Osteoblast (primary cell): ENCODE measurements at regions not wholly inside any gene's neighbourhood (a gene's known extent, or its start where the extent isn't known, plus 50 kb on each side); places are given as distances from the start of the nearest gene placed in this dataset.

ENCODE experiments used
- DNase-seq: peaks from one replicate; pipeline ENCODE4 v3.0.0; 2011; ENCODE audit warnings: low spot score, mixed read lengths; ENCODE audit not compliant: insufficient read length; ENCODE audit errors: missing footprints
- H2AFZ ChIP-seq: 2 replicates; pipeline ENCODE4 v1.6.0; 2011; ENCODE audit warnings: mild to moderate bottlenecking, low read length
- H3K27ac ChIP-seq: 2 replicates; pipeline ENCODE4 v1.5.1; 2011; ENCODE audit warnings: mild to moderate bottlenecking, low read depth, low read length, moderate library complexity
- H3K27me3 ChIP-seq: 2 replicates; pipeline ENCODE4 v1.6.0; 2012; ENCODE audit warnings: mild to moderate bottlenecking, control low read depth, inconsistent platforms, low read length, moderate library complexity; ENCODE audit not compliant: insufficient read depth
- H3K36me3 ChIP-seq: 2 replicates; pipeline ENCODE4 v1.5.1; 2011; ENCODE audit warnings: mild to moderate bottlenecking, low read length, control low read depth, moderate library complexity; ENCODE audit not compliant: insufficient read depth
- H3K4me1 ChIP-seq: 2 replicates; pipeline ENCODE4 v1.5.1; 2011; ENCODE audit warnings: mild to moderate bottlenecking, low read length, control low read depth, moderate library complexity; ENCODE audit not compliant: insufficient read depth
- H3K4me2 ChIP-seq: 2 replicates; pipeline ENCODE4 v1.6.0; 2011; ENCODE audit warnings: mild to moderate bottlenecking, low read length; ENCODE audit not compliant: insufficient read depth
- H3K4me3 ChIP-seq: fragments of 200-600 bp; sonication (generic); 3 replicates; pipeline ENCODE4 v1.5.1; 2012; ENCODE audit warnings: mild to moderate bottlenecking, low read length, inconsistent platforms; ENCODE audit not compliant: insufficient read depth
- H3K79me2 ChIP-seq: 2 replicates; pipeline ENCODE4 v1.6.0; 2012; ENCODE audit warnings: mild to moderate bottlenecking, low read length, control low read depth, inconsistent platforms; ENCODE audit not compliant: insufficient read depth
- H3K9me3 ChIP-seq: 2 replicates; pipeline ENCODE4 v1.5.1; 2011; ENCODE audit warnings: low read depth, low read length, control low read depth
- H4K20me1 ChIP-seq: 2 replicates; pipeline ENCODE4 v1.6.0; 2012; ENCODE audit warnings: mild to moderate bottlenecking, low read length, control low read depth; ENCODE audit not compliant: insufficient read depth
- CTCF ChIP-seq: IDR thresholded peaks from 2 replicates; pipeline ENCODE4 v1.5.1; 2011; ENCODE audit warnings: mild to moderate bottlenecking, low read depth, low read length, moderate library complexity; ENCODE audit errors: extremely low read depth

- no peaks in the 10 kb centered on the region for H3K27me3 ChIP-seq
- no peaks in the 10 kb centered on the region for H3K4me1 ChIP-seq
- no peak for TF ChIP-seq CTCF
- H3K4me2 ChIP-seq, result no peak overlapping the region
- no peaks in the 10 kb centered on the region for H3K36me3 ChIP-seq
- no peak for DNase-seq
- H3K4me3 ChIP-seq, result no peak overlapping the region
- no peaks in the 10 kb centered on the region for H3K79me2 ChIP-seq
- H3K9me3 ChIP-seq, result peaks cover 2% of the 10 kb centered on the region
- H4K20me1 ChIP-seq, result no peaks in the 10 kb centered on the region
- no peak overlapping the region for H2AFZ ChIP-seq
- H3K27ac ChIP-seq, result no peak overlapping the region
Measured at GRCh38 chr5:13276156-13276555, 668.3 kb downstream of the DNAH5 start.

GRCh38 chr5:13263701-13264100, 680.8 kb downstream of the DNAH5 start:
- Histone ChIP-seq H3K36me3 (no peaks in the 10 kb centered on the region), H3K27me3 (no peaks in the 10 kb centered on the region), H3K27ac (no peak overlapping the region), H3K4me2 (no peak overlapping the region), H3K79me2 (no peaks in the 10 kb centered on the region), H3K9me3 (no peaks in the 10 kb centered on the region), H4K20me1 (no peaks in the 10 kb centered on the region), H2AFZ (no peak overlapping the region), H3K4me3 (no peak overlapping the region), H3K4me1 (no peaks in the 10 kb centered on the region)
- DNase-seq, result no peak
- TF ChIP-seq CTCF, result no peak

- Histone ChIP-seq H3K79me2 (no peaks in the 10 kb centered on the region), H2AFZ (no peak overlapping the region), H4K20me1 (no peaks in the 10 kb centered on the region), H3K9me3 (no peaks in the 10 kb centered on the region), H3K27me3 (no peaks in the 10 kb centered on the region), H3K4me3 (no peak overlapping the region), H3K36me3 (no peaks in the 10 kb centered on the region), H3K4me2 (no peak overlapping the region), H3K4me1 (no peaks in the 10 kb centered on the region), H3K27ac (no peak overlapping the region)
- DNase-seq, result no peak
- TF ChIP-seq CTCF, result no peak
Measured at GRCh38 chr5:13253111-13253510, 691.4 kb downstream of the DNAH5 start.

GRCh38 chr5:13252699-13253098, 691.8 kb downstream of the DNAH5 start:
- Histone ChIP-seq H3K9me3 (no peaks in the 10 kb centered on the region), H3K27me3 (no peaks in the 10 kb centered on the region), H3K4me3 (no peak overlapping the region), H2AFZ (no peak overlapping the region), H3K4me1 (no peaks in the 10 kb centered on the region), H4K20me1 (no peaks in the 10 kb centered on the region), H3K27ac (no peak overlapping the region), H3K4me2 (no peak overlapping the region), H3K36me3 (no peaks in the 10 kb centered on the region), H3K79me2 (no peaks in the 10 kb centered on the region)
- DNase-seq, result no peak
- no peak for TF ChIP-seq CTCF
